Thymus (tissue), 11 donors: ENCODE measurements at regions not wholly inside any gene's neighbourhood (a gene's known extent, or its start where the extent isn't known, plus 50 kb on each side); places are given as distances from the start of the nearest gene placed in this dataset.

Experiments
- DNase-seq, 9 donors: peaks; one replicate each; pipeline ENCODE4 v3.0.0-alpha.2; 2013; ENCODE audit warnings: low spot score in 9 of 9, low read depth in 6 of 9, missing footprints in 1 of 9
- H3K27ac ChIP-seq, 2 donors: one replicate each; pipeline ENCODE4 v1.5.1; 2013; ENCODE audit warnings: control low read depth in 1 of 2, low read depth in 1 of 2, low read length in 1 of 2, mild to moderate bottlenecking in 1 of 2, moderate library complexity in 1 of 2
- H3K27me3 ChIP-seq, 2 donors: one replicate each; pipeline ENCODE4 v1.5.1; 2013; ENCODE audit warnings: low read length in 1 of 2; ENCODE audit not compliant: control insufficient read depth in 2 of 2, insufficient read depth in 1 of 2
- H3K36me3 ChIP-seq, 2 donors: one replicate each; pipeline ENCODE4 v1.5.1; 2013; ENCODE audit warnings: low read length in 1 of 2, mild to moderate bottlenecking in 1 of 2, moderate library complexity in 1 of 2; ENCODE audit not compliant: control insufficient read depth in 2 of 2, insufficient read depth in 2 of 2
- H3K4me1 ChIP-seq, 2 donors: one replicate each; pipeline ENCODE4 v1.5.1; 2013; ENCODE audit warnings: low read length in 2 of 2; ENCODE audit not compliant: control insufficient read depth in 2 of 2, insufficient read depth in 2 of 2
- H3K4me3 ChIP-seq, 2 donors: one replicate each; pipeline ENCODE4 v1.5.1; 2013; ENCODE audit warnings: low read length in 2 of 2, control low read depth in 1 of 2, mild to moderate bottlenecking in 1 of 2
- H3K9me3 ChIP-seq, 2 donors: one replicate each; pipeline ENCODE4 v1.5.1; 2013; ENCODE audit warnings: low read length in 1 of 2, mild to moderate bottlenecking in 1 of 2; ENCODE audit not compliant: control insufficient read depth in 2 of 2, insufficient read depth in 1 of 2
- WGBS: extraction: QIAGEN DNeasy Blood & Tissue Kit; methylation state at CpG from one replicate; pipeline ENCODE4 v1.1.7; 2013; 5-methylcytosine and 5-hydroxymethylcytosine counted together
- donor health status: healthy.

- no peak for DNase-seq
- peaks cover 15 to 42% of the 10 kb centered on the region in 2 donors for H3K4me1 ChIP-seq
These were observed 52.5 kb upstream of the RPL34 start for GRCh38 chr4:108567831-108568230.

DNA sequence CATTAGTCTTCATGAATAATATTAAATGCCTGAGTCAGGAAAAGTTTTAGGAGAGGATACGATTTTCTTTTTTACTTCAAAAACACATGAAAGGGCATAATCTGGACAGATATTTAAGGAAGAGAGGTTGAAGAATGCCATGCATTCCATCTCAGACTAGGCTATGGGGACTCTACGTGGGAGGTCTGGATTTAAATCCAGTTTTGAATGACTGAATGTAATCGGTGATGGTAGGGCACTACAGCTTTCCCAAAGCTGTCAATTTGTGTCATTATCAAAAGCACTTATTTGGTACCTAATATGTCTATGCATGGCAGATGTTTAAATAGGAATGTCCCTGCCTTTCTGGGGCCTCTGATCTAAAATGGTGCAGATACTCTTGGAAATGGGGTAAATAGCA, 59.3 kb upstream of the RPL34 start:
- Histone ChIP-seq H3K27ac (no peak overlapping the region), H3K9me3 (peaks cover 0 to 2% of the 10 kb centered on the region in 2 donors)
- WGBS, result 94% methylated on average over 3 of the region's 3 CpGs

More at GRCh38 chr4:108567831-108568230, 52.5 kb upstream of the RPL34 start:
- Histone ChIP-seq H3K27ac (no peak overlapping the region), H3K36me3 (no peaks in the 10 kb centered on the region), H3K27me3 (no peaks in the 10 kb centered on the region), H3K4me3 (no peak overlapping the region), H3K9me3 (peaks cover 0 to 5% of the 10 kb centered on the region in 2 donors)

DNA sequence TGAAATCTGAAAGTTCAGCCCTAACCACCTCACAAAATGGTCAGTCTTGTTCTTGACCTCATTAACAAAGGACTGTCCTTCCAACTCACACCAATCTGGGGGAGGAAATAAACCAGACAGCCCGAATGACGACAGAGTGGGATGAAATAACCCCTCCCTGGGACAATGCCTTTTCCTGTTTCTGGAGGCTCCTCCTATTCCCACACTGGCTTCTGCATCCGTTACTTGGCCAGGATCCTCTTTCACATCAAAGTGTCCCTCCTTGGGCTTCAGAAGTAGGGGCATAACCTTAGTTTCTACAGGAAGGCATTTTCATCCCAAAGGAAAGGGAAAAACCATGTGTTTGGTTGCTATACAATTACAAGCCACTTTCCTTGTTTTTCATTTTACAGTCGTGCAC, 59.8 kb upstream of the RPL34 start:
- no peaks in the 10 kb centered on the region for H3K36me3 ChIP-seq
- WGBS, result 94% methylated on average over 4 of the region's 4 CpGs
- DNase-seq, result no peak
- no peaks in the 10 kb centered on the region for H3K27me3 ChIP-seq
- no peak overlapping the region for H3K27ac ChIP-seq
- H3K4me3 ChIP-seq, result no peak overlapping the region
- H3K4me1 ChIP-seq, result peaks cover 8 to 13% of the 10 kb centered on the region in 2 donors
- peaks cover 0 to 2% of the 10 kb centered on the region in 2 donors for H3K9me3 ChIP-seq

More for the DNA sequence above, 59.3 kb upstream of the RPL34 start:
- H3K36me3 ChIP-seq, result no peaks in the 10 kb centered on the region
- H3K4me1 ChIP-seq, result peaks cover 8 to 13% of the 10 kb centered on the region in 2 donors
- no peaks in the 10 kb centered on the region for H3K27me3 ChIP-seq
- no peak overlapping the region for H3K4me3 ChIP-seq
- DNase-seq, result no peak

GRCh38 chr4:108559911-108560310, 60.5 kb upstream of the RPL34 start:
- no peak overlapping the region for H3K4me3 ChIP-seq
- DNase-seq, result no peak
- H3K4me1 ChIP-seq, result peaks cover 1 to 6% of the 10 kb centered on the region in 2 donors
- WGBS, result 99% methylated on average over 3 of the region's 3 CpGs
- no peak overlapping the region for H3K27ac ChIP-seq
- no peaks in the 10 kb centered on the region for H3K27me3 ChIP-seq
- H3K9me3 ChIP-seq, result peaks cover 0 to 2% of the 10 kb centered on the region in 2 donors
- H3K36me3 ChIP-seq, result no peaks in the 10 kb centered on the region

DNA sequence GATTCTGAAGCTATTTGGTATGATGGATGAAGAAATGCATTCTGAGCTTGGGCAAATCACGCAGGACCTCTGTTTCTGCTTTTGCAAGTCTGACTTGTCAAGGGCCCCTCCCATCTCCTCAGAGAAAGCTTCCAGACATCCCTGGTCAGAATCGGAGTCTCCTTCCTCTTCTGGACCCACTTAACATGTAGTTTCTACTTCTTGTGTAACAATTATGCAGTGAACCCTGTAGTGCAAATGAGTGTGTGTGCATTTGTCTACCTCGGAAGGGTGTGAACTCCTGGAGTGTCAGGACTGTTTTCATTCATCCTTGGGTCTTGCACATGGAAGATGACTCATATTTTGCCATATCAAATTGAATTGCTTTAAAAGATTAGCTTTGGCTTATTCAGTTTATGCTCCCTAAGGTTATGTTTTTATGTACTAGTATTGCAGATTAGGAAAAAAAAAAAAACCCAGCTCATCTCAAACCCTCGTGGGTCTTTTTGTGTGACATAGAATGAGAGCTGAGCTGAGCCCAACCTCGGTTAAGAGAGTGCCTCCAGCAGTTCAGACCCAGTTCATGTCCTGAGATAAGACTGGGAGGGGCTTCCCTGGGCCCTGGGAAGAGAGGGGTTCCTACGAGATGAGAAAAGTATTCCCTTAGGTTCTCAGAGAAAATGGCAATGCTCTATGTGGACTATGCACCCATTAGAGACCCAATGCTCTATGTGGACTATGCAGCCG, 61.1 kb upstream of the RPL34 start:
- Histone ChIP-seq H3K27me3 (no peaks in the 10 kb centered on the region), H3K4me1 (peaks cover 0 to 3% of the 10 kb centered on the region in 2 donors), H3K9me3 (peaks cover 0 to 2% of the 10 kb centered on the region in 2 donors), H3K27ac (no peak overlapping the region), H3K36me3 (no peaks in the 10 kb centered on the region), H3K4me3 (no peak overlapping the region)
- DNase-seq, result no peak
- WGBS, result 91% methylated on average over 7 of the region's 7 CpGs

DNA sequence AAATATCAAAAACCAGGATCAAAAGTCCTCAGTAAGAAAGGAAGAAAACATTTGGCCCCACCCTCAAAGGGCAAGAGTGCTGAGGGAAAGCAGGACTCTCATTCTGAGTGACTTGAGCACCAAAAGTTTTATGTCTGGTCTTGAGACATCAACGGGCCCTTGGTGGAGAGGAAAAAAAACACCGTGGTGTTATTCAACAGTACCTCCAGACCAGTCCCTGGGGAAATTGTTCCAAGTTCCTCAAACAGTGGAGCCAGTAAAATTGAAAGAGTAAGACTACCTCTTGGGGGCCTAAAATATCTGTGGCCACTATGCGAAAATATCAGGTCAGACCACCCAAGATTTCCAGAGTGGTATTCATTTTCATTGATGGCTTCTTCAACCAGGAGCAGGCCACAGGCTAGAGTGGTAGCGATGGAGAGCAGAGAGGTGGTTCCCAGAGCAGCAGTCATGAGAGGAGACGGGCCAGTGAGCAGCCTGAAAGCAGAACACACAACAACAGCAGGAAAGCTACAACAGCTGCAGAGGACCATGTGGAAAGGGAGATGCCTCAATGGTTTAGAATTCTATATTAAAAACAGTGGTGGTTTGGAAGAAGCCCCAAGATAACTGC, 63.7 kb upstream of the RPL34 start:
- H3K27ac ChIP-seq, result no peak overlapping the region
- peaks cover 0 to 1% of the 10 kb centered on the region in 2 donors for H3K9me3 ChIP-seq
- H3K36me3 ChIP-seq, result no peaks in the 10 kb centered on the region
- H3K4me3 ChIP-seq, result no peak overlapping the region
- no peak for DNase-seq
- 97% methylated on average over 5 of the region's 5 CpGs for WGBS
- no peaks in the 10 kb centered on the region for H3K27me3 ChIP-seq
- H3K4me1 ChIP-seq, result no peaks in the 10 kb centered on the region

DNA sequence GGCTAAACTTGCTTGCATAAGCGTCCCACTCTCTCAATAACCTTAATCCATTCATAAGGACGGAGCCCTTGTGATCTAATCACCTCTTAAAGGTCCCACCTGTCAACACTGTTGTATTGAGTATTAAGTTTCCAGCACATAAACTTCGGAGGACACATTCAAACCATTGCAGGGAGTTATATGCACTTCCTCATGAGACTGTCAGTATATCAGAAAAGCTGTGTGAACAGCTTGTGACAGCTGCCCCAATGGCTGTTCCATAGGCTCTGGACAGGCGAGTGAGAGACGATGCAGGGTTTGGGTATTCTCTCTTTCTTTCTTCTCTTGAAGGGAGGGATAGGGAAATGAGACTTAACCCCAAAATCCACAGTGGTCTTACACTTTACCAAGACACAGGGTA, 64.2 kb upstream of the RPL34 start:
- no peak for DNase-seq
- no peaks in the 10 kb centered on the region for H3K36me3 ChIP-seq
- no peak overlapping the region for H3K4me3 ChIP-seq
- no peaks in the 10 kb centered on the region for H3K9me3 ChIP-seq
- 98% methylated on average over 5 of the region's 5 CpGs for WGBS
- H3K4me1 ChIP-seq, result no peaks in the 10 kb centered on the region
- no peaks in the 10 kb centered on the region for H3K27me3 ChIP-seq
- H3K27ac ChIP-seq, result no peak overlapping the region

DNA sequence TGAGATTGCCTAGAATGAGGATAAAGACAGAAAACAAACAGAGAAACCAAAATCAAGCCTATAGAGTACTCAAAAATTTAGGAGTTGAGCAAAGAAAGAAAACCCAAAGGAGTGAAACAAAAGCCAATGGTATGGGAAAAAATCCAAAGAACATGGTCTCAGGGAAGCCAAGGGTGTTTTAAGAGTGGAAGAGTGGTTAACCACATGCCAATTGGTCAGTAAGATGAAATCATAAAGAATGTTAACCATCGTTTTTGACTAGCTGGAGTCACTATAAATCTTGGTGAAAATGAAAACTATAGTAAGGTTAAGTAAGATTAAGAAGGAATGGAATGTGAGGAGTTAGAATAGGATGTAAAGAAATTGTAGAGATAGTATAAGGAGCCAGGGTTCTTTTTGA, 64.7 kb upstream of the RPL34 start:
- Histone ChIP-seq H3K9me3 (no peaks in the 10 kb centered on the region), H3K36me3 (no peaks in the 10 kb centered on the region), H3K27me3 (no peaks in the 10 kb centered on the region), H3K4me1 (no peaks in the 10 kb centered on the region), H3K4me3 (no peak overlapping the region), H3K27ac (no peak overlapping the region)
- no peak for DNase-seq
- WGBS, result 55% methylated on average over 1 of the region's 1 CpG

- Histone ChIP-seq H3K27ac (no peak overlapping the region), H3K4me3 (no peak overlapping the region), H3K9me3 (peaks cover 4 to 11% of the 10 kb centered on the region in 2 donors), H3K36me3 (no peaks in the 10 kb centered on the region), H3K4me1 (no peaks in the 10 kb centered on the region), H3K27me3 (no peaks in the 10 kb centered on the region)
- DNase-seq, result no peak
These were observed 72.7 kb upstream of the RPL34 start for GRCh38 chr4:108547682-108548081.
